HL-60 (cell line): ENCODE measurements at regions not wholly inside any gene's neighbourhood (a gene's known extent, or its start where the extent isn't known, plus 50 kb on each side); places are given as distances from the start of the nearest gene placed in this dataset.
A peak's percentile ranks its signal among the peaks of the same experiment; 100 is the strongest.

Experiments used
- DNase-seq, 2 experiments: peaks; one replicate each; pipeline ENCODE4 v3.0.0-alpha.2; 2010 to 2020; ENCODE audit warnings: low read depth in 1 of 2, low spot score in 1 of 2
- H3K27ac ChIP-seq: fragments of 250-450 bp; sonication (Bioruptor Pico); replicated peaks from 2 replicates; pipeline ENCODE4 v1.5.1; 2020; ENCODE audit warnings: mild to moderate bottlenecking, moderate library complexity
- H3K27me3 ChIP-seq: fragments of 250-450 bp; sonication (Bioruptor Pico); 2 replicates; pipeline ENCODE4 v1.5.1; 2021; ENCODE audit warnings: mild to moderate bottlenecking, moderate library complexity; ENCODE audit not compliant: insufficient read depth, poor library complexity, severe bottlenecking
- H3K4me3 ChIP-seq: replicated peaks from 2 replicates; pipeline ENCODE4 v1.5.1; 2011; ENCODE audit warnings: mild to moderate bottlenecking, control low read depth, low read length; ENCODE audit not compliant: insufficient read depth
- CTCF ChIP-seq: IDR thresholded peaks from one replicate; pipeline ENCODE4 v1.5.1; 2011; ENCODE audit warnings: low read length, control low read depth, inconsistent platforms; ENCODE audit not compliant: insufficient read depth
- GABPA ChIP-seq: IDR thresholded peaks from 2 replicates; pipeline ENCODE4 v1.6.1; 2012; ENCODE audit warnings: low read depth
- POLR2AphosphoS5 ChIP-seq: IDR thresholded peaks from 2 replicates; pipeline ENCODE4 v1.6.1; 2012; ENCODE audit warnings: low read depth
- REST ChIP-seq: IDR thresholded peaks from 2 replicates; pipeline ENCODE4 v1.6.1; 2012; ENCODE audit warnings: low read depth; ENCODE audit not compliant: insufficient replicate concordance
- SPI1 ChIP-seq: IDR thresholded peaks from 2 replicates; pipeline ENCODE4 v1.6.1; 2012; ENCODE audit warnings: low read depth, mild to moderate bottlenecking, borderline replicate concordance

DNA sequence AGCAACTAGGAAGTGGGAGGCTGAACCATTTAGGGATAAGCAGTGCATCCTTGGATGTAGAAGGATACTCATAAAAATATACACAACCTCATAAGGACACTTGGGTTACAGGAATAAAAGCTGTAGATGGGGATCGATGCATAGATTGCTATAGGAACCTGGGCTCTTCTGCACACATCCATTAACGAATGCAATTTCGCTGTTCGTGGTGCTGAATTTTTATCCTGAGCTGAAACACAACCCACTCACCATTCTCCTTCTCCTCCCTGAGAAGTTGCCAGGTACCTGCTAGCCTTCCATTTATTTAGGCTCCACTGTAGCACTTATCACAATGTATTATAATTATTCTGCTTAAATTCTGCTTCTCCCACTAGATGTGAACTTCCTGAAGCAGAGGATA lies 320.6 kb upstream of the BRINP1 start:
- Histone ChIP-seq H3K27me3 (no peaks in the 10 kb centered on the region), H3K27ac (no peak overlapping the region), H3K4me3 (no peak overlapping the region)
- no peak for DNase-seq
- peak; percentile 89 for TF ChIP-seq REST
- no peak for TF ChIP-seq POLR2AphosphoS5

GRCh38 chr9:119688547-119688946 lies 319.3 kb upstream of the BRINP1 start:
- Histone ChIP-seq H3K4me3 (no peak overlapping the region), H3K27ac (no peak overlapping the region), H3K27me3 (no peaks in the 10 kb centered on the region)
- no peak for DNase-seq
- TF ChIP-seq GABPA (no peak), REST (no peak), CTCF (no peak), SPI1 (no peak), POLR2AphosphoS5 (no peak)

DNA sequence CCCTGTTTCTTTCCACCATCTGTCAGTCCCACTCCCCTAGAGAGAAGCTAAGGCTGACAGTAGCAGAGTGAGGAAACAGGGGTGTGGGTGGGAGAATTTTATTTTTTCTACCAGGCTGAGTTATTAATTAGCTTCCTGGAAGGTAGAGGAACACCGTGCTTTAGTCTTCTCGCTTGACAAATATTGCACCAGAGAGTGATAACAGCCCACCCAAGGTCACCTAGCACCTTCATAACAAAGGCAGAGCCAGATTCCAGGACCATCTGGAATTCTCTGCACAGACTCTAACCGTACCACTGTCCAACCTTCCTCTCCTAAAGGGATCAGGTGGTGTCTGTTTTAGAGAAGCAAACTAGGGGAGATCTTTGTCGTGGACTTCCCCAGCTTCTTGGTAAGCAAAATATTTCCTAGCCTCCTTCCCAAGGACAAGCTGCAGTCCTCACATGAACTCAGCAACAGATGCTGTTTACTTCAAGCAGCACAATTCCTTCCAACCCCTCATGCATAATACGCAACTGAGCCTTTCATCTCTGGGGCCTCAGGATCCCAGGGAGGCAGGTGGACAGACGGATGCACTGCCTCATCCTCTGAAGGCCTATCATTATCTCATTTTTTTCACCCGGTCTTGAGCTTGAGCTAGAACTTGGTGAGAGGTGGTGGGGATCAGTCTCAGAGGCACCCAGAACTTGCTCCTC lies 308.7 kb upstream of the BRINP1 start:
- TF ChIP-seq SPI1 (no peak), REST (no peak), POLR2AphosphoS5 (no peak), GABPA (no peak), CTCF (no peak)
- Histone ChIP-seq H3K4me3 (no peak overlapping the region), H3K27me3 (no peaks in the 10 kb centered on the region), H3K27ac (no peak overlapping the region)
- DNase-seq, result no peak
